Esophagus squamous epithelium (tissue), 4 donors: ENCODE measurements at regions not wholly inside any gene's neighbourhood (a gene's known extent, or its start where the extent isn't known, plus 50 kb on each side); places are given as distances from the start of the nearest gene placed in this dataset.
"Not testable (repeated sequence)": the region's sequence is repeated elsewhere in the genome, so short reads cannot be mapped to it uniquely, and the experiment has no call there.

Source experiments
- POLR2A ChIP-seq, 4 donors: fragments of 450-650 bp; IDR thresholded peaks; one replicate each; pipeline ENCODE4 v1.6.1; 2017; ENCODE audit warnings: antibody characterized with exemption in 4 of 4, mild to moderate bottlenecking in 4 of 4, moderate library complexity in 3 of 4
- TF ChIP-seq, protein P1 (sequence below), 6 experiments: fragments of 450-650 bp in 4 of 6; fragments of 200-600 bp in 2 of 6; sonication (generic) in 2 of 6; IDR thresholded peaks; one replicate each; pipeline ENCODE4 v1.5.1; 2016 to 2019; ENCODE audit warnings: antibody characterized with exemption in 6 of 6, mild to moderate bottlenecking in 4 of 6, moderate library complexity in 4 of 6

DNA sequence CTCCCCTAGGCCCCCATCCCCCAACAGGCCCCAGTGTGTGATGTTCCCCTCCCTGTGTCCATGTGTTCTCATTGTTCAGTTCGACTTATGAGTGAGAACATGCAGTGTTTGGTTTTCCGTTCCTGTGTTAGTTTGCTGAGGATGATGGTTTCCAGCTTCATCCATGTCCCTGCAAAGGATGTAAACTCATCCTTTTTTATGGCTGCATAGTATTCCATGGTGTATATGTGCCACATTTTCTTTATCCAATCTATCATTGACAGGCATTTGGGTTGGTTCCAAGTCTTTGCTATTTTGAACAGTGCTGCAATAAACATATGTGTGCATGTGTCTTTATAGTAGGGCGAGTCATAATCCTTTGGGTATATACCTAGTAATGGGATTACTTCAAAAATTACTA lies 295.8 kb upstream of the NUDT12 start:
- TF ChIP-seq POLR2A (IDR thresholded peaks at IDR 0.05) = not testable (repeated sequence)
- TF ChIP-seq, protein P1, sequence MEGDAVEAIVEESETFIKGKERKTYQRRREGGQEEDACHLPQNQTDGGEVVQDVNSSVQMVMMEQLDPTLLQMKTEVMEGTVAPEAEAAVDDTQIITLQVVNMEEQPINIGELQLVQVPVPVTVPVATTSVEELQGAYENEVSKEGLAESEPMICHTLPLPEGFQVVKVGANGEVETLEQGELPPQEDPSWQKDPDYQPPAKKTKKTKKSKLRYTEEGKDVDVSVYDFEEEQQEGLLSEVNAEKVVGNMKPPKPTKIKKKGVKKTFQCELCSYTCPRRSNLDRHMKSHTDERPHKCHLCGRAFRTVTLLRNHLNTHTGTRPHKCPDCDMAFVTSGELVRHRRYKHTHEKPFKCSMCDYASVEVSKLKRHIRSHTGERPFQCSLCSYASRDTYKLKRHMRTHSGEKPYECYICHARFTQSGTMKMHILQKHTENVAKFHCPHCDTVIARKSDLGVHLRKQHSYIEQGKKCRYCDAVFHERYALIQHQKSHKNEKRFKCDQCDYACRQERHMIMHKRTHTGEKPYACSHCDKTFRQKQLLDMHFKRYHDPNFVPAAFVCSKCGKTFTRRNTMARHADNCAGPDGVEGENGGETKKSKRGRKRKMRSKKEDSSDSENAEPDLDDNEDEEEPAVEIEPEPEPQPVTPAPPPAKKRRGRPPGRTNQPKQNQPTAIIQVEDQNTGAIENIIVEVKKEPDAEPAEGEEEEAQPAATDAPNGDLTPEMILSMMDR (IDR thresholded peaks at IDR 0.05) = not testable (repeated sequence)
